ENCODE measurements at regions not wholly inside any gene's neighbourhood (a gene's known extent, or its start where the extent isn't known, plus 50 kb on each side); places are given as distances from the start of the nearest gene placed in this dataset.

GRCh38 chr11:79957702-79958101 is 516.9 kb upstream of the TENM4 start:
- no peak for TF ChIP-seq CTCF (conservative IDR thresholded peaks at IDR 0.05; ENCODE audit: control insufficient read depth, insufficient read depth, low read depth, low read length)
- H3K4me3 ChIP-seq (ENCODE audit: control insufficient read depth, low read depth, low read length): no peak overlapping the region
- no peak for DNase-seq (ENCODE audit: low read depth)

- no peak for DNase-seq (ENCODE audit: low read depth)
- H3K4me3 ChIP-seq (ENCODE audit: control insufficient read depth, low read depth, low read length): no peak overlapping the region
- no peak for TF ChIP-seq CTCF (conservative IDR thresholded peaks at IDR 0.05; ENCODE audit: control insufficient read depth, insufficient read depth, low read depth, low read length)
These were observed 515.2 kb upstream of the TENM4 start for GRCh38 chr11:79956061-79956460.

- TF ChIP-seq CTCF (conservative IDR thresholded peaks at IDR 0.05; ENCODE audit: control insufficient read depth, insufficient read depth, low read depth, low read length): no peak
- no peak for DNase-seq (ENCODE audit: low read depth)
- no peak overlapping the region for H3K4me3 ChIP-seq (ENCODE audit: control insufficient read depth, low read depth, low read length)
These were observed 512.8 kb upstream of the TENM4 start for GRCh38 chr11:79953629-79954028.

GRCh38 chr11:79950741-79951140 is 509.9 kb upstream of the TENM4 start:
- TF ChIP-seq CTCF (conservative IDR thresholded peaks at IDR 0.05; ENCODE audit: control insufficient read depth, insufficient read depth, low read depth, low read length): no peak
- DNase-seq (ENCODE audit: low read depth): no peak
- no peak overlapping the region for H3K4me3 ChIP-seq (ENCODE audit: control insufficient read depth, low read depth, low read length)

GRCh38 chr11:79950172-79950571 is 509.3 kb upstream of the TENM4 start:
- no peak for DNase-seq (ENCODE audit: low read depth)
- H3K4me3 ChIP-seq (ENCODE audit: control insufficient read depth, low read depth, low read length): no peak overlapping the region
- TF ChIP-seq CTCF (conservative IDR thresholded peaks at IDR 0.05; ENCODE audit: control insufficient read depth, insufficient read depth, low read depth, low read length): no peak

- DNase-seq (ENCODE audit: low read depth): no peak
- H3K4me3 ChIP-seq (ENCODE audit: control insufficient read depth, low read depth, low read length): no peak overlapping the region
- no peak for TF ChIP-seq CTCF (conservative IDR thresholded peaks at IDR 0.05; ENCODE audit: control insufficient read depth, insufficient read depth, low read depth, low read length)
These were observed 508.7 kb upstream of the TENM4 start for GRCh38 chr11:79949574-79949973.

- no peak for TF ChIP-seq CTCF (conservative IDR thresholded peaks at IDR 0.05; ENCODE audit: control insufficient read depth, insufficient read depth, low read depth, low read length)
- DNase-seq (ENCODE audit: low read depth): no peak
- H3K4me3 ChIP-seq (ENCODE audit: control insufficient read depth, low read depth, low read length): no peak overlapping the region
These were observed 501.8 kb upstream of the TENM4 start for GRCh38 chr11:79942646-79943045.

Data from fibroblast of mammary gland (primary cell).